ENCODE measurements at regions not wholly inside any gene's neighbourhood (a gene's known extent, or its start where the extent isn't known, plus 50 kb on each side); places are given as distances from the start of the nearest gene placed in this dataset.
A peak's percentile ranks its signal among the peaks of the same experiment; 100 is the strongest.

DNA sequence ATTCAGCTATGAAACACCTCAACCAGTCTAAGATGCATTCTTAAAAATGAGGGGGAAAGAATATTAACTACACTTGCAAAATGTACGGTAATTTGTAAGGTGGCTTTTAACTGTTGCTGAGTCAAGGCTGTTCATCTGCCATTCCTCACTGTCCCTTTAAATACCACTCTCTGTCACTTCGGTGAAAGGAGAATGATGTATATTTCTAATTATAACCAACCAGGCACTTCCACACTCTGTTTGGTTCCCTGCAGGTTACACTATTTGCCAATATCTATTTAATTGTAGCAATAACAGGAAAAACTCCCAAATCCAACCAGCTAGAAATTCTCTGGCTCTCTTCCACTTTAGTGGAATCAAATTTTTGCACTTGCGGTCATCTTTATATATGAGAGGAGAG is 70.5 kb upstream of the SLCO3A1 start:
- no peak overlapping the region for H3K27ac ChIP-seq

DNA sequence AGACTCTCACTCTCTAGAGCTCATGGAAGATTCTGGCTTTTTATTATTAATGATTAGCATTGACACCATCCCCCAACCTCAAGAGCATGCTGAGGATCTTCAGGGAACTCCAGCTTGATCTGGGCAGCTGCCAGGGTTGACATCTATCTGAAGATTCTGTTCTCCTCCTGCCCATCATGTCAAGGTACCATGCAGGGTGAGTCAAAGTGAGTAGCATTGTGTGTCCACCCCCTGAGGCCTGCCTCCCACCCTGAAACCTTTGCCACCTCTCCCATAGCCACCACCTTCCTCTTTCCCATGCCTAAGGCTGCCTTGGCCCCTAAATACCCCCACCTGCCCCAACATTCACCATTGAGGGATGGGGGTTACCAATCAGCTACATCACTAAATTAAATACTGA is 70.1 kb upstream of the SLCO3A1 start:
- in situ Hi-C loops (cut with MboI; ENCODE audit: low pct_unique_long_range_greater_than_20kb in 2 of 9, low sequenced_read_pairs in 9 of 9, unreplicated experiment in 9 of 9): no loop called here
- no peak for ATAC-seq (replicated peaks in 6 of 8)
- no peak overlapping the region for H3K27ac ChIP-seq

More for the DNA sequence above, 70.5 kb upstream of the SLCO3A1 start:
- no peak overlapping the region for H3K4me3 ChIP-seq
- ATAC-seq (replicated peaks in 6 of 8): no peak
- in situ Hi-C loops (cut with MboI; ENCODE audit: low pct_unique_long_range_greater_than_20kb in 2 of 9, low sequenced_read_pairs in 9 of 9, unreplicated experiment in 9 of 9): no loop called here
- WGBS, 10 experiments: 20 to 100% (median 68%) methylated on average over 1 to 3 of the region's 3 CpGs; no CpG with 5 or more reads in 1 of the 10 experiments
- H3K4me1 ChIP-seq (replicated peaks in 1 of 2): peaks cover 0 to 9% of the 10 kb centered on the region in 2 donors

DNA sequence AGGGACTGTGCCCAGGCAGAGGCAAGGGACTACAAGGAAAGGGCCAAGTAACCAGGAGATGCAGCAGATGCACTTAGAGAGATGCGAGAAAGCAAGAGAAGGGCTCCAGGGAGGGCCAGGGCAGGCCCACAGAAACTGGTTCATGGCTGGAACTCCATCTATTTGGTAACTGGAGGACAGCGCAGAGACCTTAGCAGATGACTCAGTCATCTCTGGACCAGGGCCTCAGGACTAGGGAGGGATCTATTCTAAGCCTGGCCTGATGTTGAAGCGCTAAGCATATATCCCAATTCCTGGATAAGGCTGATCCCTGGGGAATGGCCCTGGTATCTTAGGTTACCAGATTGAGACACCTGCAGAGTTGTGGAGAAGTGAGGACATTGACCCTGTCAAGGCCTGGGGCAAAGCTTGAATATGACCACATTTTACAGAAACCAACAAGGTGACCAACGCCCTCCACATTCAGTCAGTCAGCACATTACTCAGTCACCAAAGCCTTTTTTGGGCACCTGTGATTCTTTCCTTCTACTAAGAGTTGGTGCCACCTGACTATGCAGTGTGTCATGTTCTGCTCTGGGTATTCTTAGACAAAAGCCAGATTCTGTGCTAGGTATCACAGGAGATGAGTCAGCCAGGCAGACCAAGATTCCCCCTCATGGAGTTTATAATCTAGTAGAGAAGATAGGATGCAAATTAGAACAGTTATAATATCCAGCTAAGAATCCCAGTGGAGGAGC is 68.4 kb upstream of the SLCO3A1 start:
- no peak for ATAC-seq (replicated peaks in 6 of 8)
- Histone ChIP-seq H3K4me3 (no peak overlapping the region), H3K4me1 (replicated peaks in 1 of 2) (peaks cover 0 to 9% of the 10 kb centered on the region in 2 donors), H3K27ac (no peak overlapping the region)
- in situ Hi-C loops (cut with MboI; ENCODE audit: low pct_unique_long_range_greater_than_20kb in 2 of 9, low sequenced_read_pairs in 9 of 9, unreplicated experiment in 9 of 9): no loop called here
- 42 to 100% (median 81%) methylated on average over 2 to 4 of the region's 4 CpGs; no CpG with 5 or more reads in 6 of the 10 experiments for WGBS, 10 experiments

More for the DNA sequence above, 70.1 kb upstream of the SLCO3A1 start:
- H3K4me3 ChIP-seq: no peak overlapping the region
- peaks cover 0 to 9% of the 10 kb centered on the region in 2 donors for H3K4me1 ChIP-seq (replicated peaks in 1 of 2)

DNA sequence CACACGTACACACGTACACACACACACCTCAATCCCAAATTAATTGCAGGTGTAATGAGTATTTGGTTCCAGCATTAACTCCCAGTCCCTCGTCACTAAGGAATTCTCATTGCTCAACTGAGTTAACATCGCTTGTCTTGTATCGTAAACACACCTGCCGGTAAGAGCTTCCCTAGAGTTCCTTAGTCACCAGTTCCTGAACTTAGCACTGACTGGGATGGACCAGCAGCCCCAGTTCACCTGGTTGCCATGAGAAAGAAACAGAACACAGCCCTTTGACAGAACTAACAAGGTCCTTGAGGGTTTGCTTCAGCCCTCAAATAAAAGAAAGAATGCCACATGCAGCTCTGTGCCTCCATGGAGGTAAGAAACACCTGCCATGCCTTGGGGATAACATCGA is 66.3 kb upstream of the SLCO3A1 start:
- in situ Hi-C loops (cut with MboI; ENCODE audit: low pct_unique_long_range_greater_than_20kb in 2 of 9, low sequenced_read_pairs in 9 of 9, unreplicated experiment in 9 of 9): no loop called here
- WGBS, 10 experiments: 20 to 100% (median 62%) methylated on average over 1 to 6 of the region's 7 CpGs; no CpG with 5 or more reads in 2 of the 10 experiments
- H3K4me1 ChIP-seq (replicated peaks in 1 of 2): no peaks in the 10 kb centered on the region
- no peak overlapping the region for H3K27ac ChIP-seq
- H3K4me3 ChIP-seq: no peak overlapping the region
- no peak for ATAC-seq (replicated peaks in 6 of 8)

DNA sequence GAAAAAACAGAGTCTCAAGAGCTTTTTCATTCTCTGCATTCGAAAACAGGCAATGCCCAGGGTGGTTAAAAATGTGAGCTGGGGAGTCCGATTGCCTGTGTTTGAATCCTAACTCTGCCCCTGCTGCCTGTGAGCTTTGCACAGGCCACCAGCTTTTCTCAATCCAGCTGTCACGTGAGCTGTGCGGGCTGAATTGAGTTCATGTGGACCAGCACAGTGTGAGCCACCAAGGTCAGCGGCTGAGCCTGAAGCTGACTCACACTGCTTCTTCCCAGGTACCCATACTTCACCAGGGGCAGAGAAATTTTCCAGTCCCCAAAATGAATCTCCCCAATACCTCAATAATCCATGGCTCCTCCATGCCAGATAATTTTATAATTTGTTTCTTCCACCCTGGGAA is 64.4 kb upstream of the SLCO3A1 start:
- in situ Hi-C loops (cut with MboI; ENCODE audit: low pct_unique_long_range_greater_than_20kb in 2 of 9, low sequenced_read_pairs in 9 of 9, unreplicated experiment in 9 of 9): no loop called here
- 43 to 100% (median 83%) methylated on average over 1 to 4 of the region's 5 CpGs; no CpG with 5 or more reads in 4 of the 10 experiments for WGBS, 10 experiments
- no peaks in the 10 kb centered on the region for H3K4me1 ChIP-seq (replicated peaks in 1 of 2)
- no peak overlapping the region for H3K4me3 ChIP-seq
- no peak overlapping the region for H3K27ac ChIP-seq
- ATAC-seq (replicated peaks in 6 of 8): no peak

DNA sequence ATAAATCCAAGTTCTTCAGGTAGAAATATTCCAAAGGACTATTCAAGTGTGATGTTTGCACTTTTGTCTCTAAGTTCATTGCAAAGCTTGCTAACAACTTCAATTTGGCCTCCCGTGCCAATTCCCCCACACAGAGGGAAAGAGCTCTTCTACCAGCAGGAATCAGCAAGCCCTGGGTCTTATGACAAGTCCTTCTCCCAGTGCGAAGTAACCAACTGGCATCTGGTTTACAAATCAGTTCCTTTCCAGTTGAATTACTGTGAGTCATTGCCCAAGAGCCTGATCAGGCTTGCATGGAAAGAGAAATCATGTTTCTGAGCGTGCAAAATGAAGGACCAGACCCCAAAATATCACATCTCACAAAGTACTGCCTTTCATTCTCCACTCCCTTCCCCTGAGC is 62.7 kb upstream of the SLCO3A1 start:
- in situ Hi-C loops (cut with MboI; ENCODE audit: low pct_unique_long_range_greater_than_20kb in 2 of 9, low sequenced_read_pairs in 9 of 9, unreplicated experiment in 9 of 9): no loop called here
- whole genome bisulfite sequencing, 10 experiments: 0 to 100% (median 83%) methylated on average over 1 to 3 of the region's 3 CpGs; no CpG with 5 or more reads in 1 of the 10 experiments
- Histone ChIP-seq H3K4me1 (replicated peaks in 1 of 2) (no peaks in the 10 kb centered on the region), H3K4me3 (no peak overlapping the region), H3K27ac (no peak overlapping the region)
- ATAC-seq (replicated peaks in 6 of 8): peak in 2 of 8 experiments; percentile 82 to 99

GRCh38 chr15:91793771-91794170 is 59.7 kb upstream of the SLCO3A1 start:
- no peak overlapping the region for H3K4me3 ChIP-seq
- WGBS, 10 experiments: 24 to 100% (median 93%) methylated on average over 1 to 6 of the region's 6 CpGs; no CpG with 5 or more reads in 1 of the 10 experiments
- in situ Hi-C loops (cut with MboI; ENCODE audit: low pct_unique_long_range_greater_than_20kb in 2 of 9, low sequenced_read_pairs in 9 of 9, unreplicated experiment in 9 of 9): no loop called here
- no peak overlapping the region for H3K27ac ChIP-seq
- H3K4me1 ChIP-seq (replicated peaks in 1 of 2): no peaks in the 10 kb centered on the region
- no peak for ATAC-seq (replicated peaks in 6 of 8)

- WGBS, 10 experiments: 0 to 100% (median 80%) methylated on average over 1 of the region's 1 CpG; no CpG with 5 or more reads in 3 of the 10 experiments
- Histone ChIP-seq H3K4me1 (replicated peaks in 1 of 2) (no peaks in the 10 kb centered on the region), H3K27ac (no peak overlapping the region), H3K4me3 (no peak overlapping the region)
- no peak for ATAC-seq (replicated peaks in 6 of 8)
- in situ Hi-C loops (cut with MboI; ENCODE audit: low pct_unique_long_range_greater_than_20kb in 2 of 9, low sequenced_read_pairs in 9 of 9, unreplicated experiment in 9 of 9): no loop called here
Observed at GRCh38 chr15:91795235-91795634, 58.3 kb upstream of the SLCO3A1 start.

DNA sequence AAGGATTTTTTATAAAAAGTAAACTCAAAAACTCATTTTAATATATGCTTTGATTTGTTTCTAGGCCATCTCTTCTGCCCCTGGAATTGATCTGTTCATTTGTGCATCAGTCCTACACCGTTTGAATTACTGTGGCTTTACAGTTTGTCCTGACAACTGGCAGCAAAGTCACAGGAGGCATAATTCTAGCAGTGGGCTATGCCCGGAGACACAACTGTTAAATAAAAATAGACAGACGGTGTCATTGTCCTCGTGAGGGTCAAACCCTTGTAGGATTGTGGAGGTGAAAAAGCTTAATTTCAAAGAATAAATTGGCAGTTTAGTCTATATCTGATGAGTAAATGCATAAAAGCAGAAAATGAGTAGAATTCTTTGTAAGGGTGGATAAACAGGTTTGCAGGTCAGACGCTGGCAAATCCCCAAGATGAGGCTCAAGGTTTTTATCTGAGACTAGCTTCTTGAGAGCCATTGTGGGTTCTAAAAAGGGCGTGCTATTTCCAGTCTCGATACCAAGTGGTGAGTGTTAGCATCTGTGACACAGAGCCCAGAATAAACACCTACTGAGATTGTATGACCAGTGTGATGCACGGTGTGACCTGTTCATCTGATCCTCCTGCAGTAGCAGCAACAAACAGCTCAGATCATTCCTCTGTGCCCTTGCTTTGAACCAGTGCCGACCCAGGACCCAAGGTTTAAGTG is 51.5 kb upstream of the SLCO3A1 start:
- Histone ChIP-seq H3K4me3 (no peak overlapping the region), H3K27ac (no peak overlapping the region), H3K4me1 (replicated peaks in 1 of 2) (no peaks in the 10 kb centered on the region)
- 0 to 88% (median 61%) methylated on average over 1 to 9 of the region's 9 CpGs; no CpG with 5 or more reads in 2 of the 10 experiments for WGBS, 10 experiments
- in situ Hi-C loops (cut with MboI; ENCODE audit: low pct_unique_long_range_greater_than_20kb in 2 of 9, low sequenced_read_pairs in 9 of 9, unreplicated experiment in 9 of 9): no loop called here
- ATAC-seq (replicated peaks in 6 of 8): no peak

- no peak for ATAC-seq (replicated peaks in 6 of 8)
- WGBS, 10 experiments: 0 to 71% (median 18%) methylated on average over 1 to 5 of the region's 6 CpGs; no CpG with 5 or more reads in 3 of the 10 experiments
- H3K4me3 ChIP-seq: no peak overlapping the region
- no peak overlapping the region for H3K27ac ChIP-seq
- no peaks in the 10 kb centered on the region for H3K4me1 ChIP-seq (replicated peaks in 1 of 2)
- in situ Hi-C loops (cut with MboI; ENCODE audit: low pct_unique_long_range_greater_than_20kb in 2 of 9, low sequenced_read_pairs in 9 of 9, unreplicated experiment in 9 of 9): no loop called here
Observed at GRCh38 chr15:91803260-91803659, 50.2 kb upstream of the SLCO3A1 start.
